ENCODE measurements at regions not wholly inside any gene's neighbourhood (a gene's known extent, or its start where the extent isn't known, plus 50 kb on each side); places are given as distances from the start of the nearest gene placed in this dataset.

DNA sequence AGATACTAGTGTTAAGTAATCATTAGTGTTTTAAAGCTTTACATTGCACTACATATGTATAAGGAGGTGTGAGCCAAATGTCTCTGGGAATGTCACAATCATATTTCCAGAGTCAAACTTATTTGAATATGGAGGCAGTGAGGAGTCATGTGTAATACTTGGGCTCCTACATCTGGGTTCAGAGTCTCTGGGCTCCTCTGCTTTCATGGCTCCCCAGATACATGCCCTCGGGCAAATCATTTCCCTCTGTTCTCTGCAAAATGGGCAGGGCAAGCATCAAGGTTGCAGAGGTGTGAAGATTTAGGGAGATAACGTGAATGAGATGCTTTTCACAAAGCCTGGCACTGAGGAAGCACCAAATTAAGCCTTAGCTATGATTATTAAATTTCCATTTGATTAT is 138.3 kb upstream of the SGK1 start:
- DNase-seq (ENCODE audit: low read depth in 2 of 2), result no peak

DNA sequence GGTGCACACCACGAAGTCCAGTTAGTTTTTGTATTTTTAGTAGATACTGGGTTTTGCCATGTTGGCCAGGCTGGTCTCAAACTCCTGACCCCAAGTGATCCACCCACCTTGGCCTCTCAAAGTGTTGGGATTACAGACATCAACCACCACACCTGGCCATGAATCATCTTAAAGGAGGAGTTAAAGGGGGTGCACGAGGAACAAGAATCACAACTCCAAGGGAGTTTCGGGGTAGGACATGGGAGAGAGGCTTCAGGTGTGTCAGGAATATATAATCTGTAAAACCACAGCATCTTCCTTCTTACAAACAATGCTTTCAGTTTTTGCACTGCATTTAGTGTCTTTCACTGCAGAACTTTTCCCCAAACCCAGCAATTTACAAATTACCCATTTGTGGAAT is 137.4 kb upstream of the SGK1 start:
- DNase-seq (ENCODE audit: low read depth in 2 of 2), result no peak

GRCh38 chr6:134454794-134455193 is 136.9 kb upstream of the SGK1 start:
- DNase-seq (ENCODE audit: low read depth in 2 of 2), result no peak

DNA sequence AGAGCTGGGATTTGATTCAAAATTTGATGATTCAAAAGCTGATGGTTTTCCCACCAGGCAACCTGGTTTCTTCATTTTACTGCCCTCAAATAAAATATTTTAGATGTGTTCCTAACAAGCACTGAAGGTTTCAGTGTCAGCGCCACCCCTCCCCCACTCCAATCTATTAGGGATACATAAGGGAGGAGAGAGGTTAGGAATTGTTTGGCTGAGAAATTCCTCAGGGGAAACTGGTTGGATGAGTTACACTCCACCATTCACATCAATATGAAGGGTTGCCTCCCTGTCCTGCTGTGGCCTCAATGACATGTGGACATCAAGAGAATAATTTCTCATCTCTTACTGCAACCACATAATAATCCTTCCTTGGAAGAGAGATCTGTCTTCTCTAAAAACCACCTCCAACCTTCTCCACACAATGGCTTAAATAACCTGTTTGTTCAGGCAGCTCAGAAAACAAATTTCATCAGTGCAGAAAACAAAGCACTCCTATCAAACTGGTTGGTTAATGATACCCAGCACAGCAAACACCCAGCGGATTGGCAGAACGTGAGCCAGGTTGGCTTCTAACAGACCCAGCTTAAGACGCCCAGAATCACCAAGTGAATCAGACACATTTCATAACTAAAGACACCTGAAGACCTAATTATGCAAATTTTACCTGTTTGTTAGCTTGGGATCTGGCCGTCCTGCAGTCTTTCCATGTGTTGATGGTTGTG is 136.0 kb upstream of the SGK1 start:
- DNase-seq (ENCODE audit: low read depth in 2 of 2), result no peak

- DNase-seq (ENCODE audit: low read depth in 2 of 2), result no peak
Measured at GRCh38 chr6:134452906-134453305, 135.0 kb upstream of the SGK1 start.

- DNase-seq (ENCODE audit: low read depth in 2 of 2), result no peak
Measured at GRCh38 chr6:134451529-134451928, 133.6 kb upstream of the SGK1 start.

DNA sequence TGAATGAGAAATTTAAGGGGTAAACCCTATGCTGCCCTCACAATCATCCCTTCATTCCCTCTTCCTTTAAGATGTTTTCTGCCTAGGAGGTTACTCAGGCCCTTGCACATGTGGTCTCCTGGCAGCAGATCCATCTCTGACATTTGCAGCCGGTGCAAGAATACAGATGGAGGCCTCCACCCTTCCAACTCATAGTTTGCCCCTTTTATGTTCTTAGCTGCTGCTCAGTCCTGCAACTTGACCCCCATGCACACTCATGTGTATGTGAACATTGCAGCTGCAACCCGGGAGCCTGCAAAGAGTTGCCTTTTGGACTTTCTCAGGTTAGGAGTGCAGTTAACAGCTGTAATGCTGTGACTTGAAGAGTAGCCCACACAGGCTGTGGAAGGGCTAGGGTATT is 131.9 kb upstream of the SGK1 start:
- no peak for DNase-seq (ENCODE audit: low read depth in 2 of 2)

GRCh38 chr6:134449004-134449403 is 131.1 kb upstream of the SGK1 start:
- DNase-seq (ENCODE audit: low read depth in 2 of 2), result no peak

DNA sequence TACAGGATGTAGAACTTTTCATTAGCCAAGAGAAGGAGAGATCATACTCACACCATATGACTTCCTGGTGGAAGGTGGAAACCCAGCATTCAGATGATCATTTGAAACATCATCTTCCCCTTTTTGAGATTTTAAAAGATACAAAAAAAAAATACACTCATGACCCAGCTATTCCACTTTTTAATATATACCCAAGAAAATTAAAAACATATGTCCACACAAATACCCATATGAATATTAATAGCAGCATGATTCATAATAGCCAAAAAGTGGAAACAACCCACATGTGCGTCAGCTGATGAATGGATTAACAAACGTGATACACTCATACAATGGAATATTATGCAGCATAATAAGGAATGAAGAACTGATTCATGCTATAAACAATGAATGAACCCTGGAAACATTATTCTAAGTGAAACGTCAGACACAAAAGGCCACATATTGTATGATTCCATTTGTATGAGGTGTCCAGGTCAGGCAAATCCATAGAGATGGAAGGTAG is 130.0 kb upstream of the SGK1 start:
- DNase-seq (ENCODE audit: low read depth in 2 of 2), result no peak

GRCh38 chr6:134447423-134447822 is 129.5 kb upstream of the SGK1 start:
- no peak for DNase-seq (ENCODE audit: low read depth in 2 of 2)

DNA sequence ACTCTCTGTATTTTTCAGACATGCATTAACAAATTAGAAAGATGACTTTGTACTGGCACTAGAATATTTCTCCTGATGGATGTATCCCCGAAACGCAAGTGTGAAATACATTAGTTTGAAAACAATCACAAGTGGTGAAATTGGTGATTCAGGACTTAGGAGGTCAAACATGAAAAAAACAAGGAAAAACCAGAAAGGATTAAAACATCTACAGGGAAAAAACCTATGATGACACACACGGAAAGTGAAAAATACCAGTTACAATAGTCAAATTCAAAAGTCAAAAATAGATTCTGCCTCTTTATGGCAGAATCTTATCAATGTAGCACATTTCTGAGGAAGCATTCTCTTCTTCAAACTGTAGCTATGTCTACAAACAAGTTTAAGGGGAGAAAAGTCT is 129.0 kb upstream of the SGK1 start:
- DNase-seq (ENCODE audit: low read depth in 2 of 2), result no peak

DNA sequence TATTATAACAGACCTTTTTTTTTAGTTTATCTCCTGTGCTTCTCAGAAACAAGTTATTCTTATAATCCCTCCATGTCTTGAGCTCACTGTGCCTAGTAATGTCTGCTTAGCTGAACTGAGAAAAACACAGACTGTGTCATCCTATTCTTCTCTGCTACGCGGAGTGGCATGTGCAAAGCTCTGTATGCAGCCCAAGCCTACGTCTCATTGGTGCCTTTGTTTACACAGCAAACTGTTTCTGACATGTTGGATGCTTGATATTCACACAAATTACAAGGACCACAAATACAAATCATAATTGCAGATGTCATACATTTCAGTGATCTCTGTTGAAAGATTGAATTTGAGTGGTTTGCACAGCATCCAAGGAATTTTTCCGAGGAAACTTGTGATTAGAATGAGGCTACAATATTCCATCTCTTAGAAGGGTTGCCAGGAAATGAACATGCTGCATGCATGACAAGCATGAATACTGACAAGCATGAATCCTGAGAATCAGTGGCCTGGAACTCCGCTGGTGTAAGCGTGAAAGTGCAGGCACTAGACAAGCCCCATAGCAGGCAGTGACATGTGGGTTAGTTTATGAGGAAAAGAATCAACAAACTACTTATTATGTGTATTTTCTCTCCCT is 128.4 kb upstream of the SGK1 start:
- DNase-seq (ENCODE audit: low read depth in 2 of 2), result no peak

GRCh38 chr6:134443009-134443408 is 125.1 kb upstream of the SGK1 start:
- no peak for DNase-seq (ENCODE audit: low read depth in 2 of 2)

- DNase-seq (ENCODE audit: low read depth in 2 of 2), result no peak
Measured at GRCh38 chr6:134442073-134442472, 124.2 kb upstream of the SGK1 start.

DNA sequence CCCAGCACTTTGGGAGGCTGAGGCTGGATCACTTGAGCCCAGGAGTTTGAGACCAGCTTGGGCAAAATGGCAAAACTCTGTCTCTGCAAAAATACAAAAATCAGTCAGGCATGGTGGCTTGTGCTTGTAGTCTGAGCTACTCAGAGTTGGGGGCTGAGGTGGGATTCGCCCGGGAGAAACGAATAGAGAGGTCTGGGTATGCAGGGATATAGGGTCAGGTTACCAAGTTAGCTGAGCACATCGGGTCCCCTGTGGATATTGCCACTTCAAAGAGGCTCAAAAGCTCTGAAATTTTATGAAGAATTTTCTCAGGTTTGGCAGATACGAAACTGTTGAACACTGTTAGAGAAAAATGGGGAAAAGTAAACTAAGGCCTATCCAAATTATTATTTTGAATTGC is 120.9 kb upstream of the SGK1 start:
- DNase-seq (ENCODE audit: low read depth in 2 of 2), result no peak

- DNase-seq (ENCODE audit: low read depth in 2 of 2), result peak; percentile 17 to 32
Measured at GRCh38 chr6:134437376-134437775, 119.5 kb upstream of the SGK1 start.

DNA sequence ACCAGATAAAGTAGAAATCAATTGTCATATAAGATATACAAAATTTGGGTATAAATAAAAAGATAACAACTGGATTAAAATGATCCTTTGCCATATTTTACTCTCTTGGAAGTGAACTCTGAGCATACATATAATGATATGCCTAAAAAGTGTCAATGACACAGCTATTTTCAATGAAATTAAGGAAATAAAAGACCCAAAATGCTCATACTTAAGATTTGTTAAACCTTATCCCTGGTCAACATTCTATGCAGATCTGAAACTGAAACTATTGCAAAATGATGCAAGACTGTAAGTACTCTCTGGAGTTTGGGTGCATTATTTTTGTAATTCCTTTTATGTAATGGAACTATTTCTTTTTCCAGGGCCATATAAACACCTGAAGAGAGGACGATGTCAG is 119.0 kb upstream of the SGK1 start:
- no peak for DNase-seq (ENCODE audit: low read depth in 2 of 2)

DNA sequence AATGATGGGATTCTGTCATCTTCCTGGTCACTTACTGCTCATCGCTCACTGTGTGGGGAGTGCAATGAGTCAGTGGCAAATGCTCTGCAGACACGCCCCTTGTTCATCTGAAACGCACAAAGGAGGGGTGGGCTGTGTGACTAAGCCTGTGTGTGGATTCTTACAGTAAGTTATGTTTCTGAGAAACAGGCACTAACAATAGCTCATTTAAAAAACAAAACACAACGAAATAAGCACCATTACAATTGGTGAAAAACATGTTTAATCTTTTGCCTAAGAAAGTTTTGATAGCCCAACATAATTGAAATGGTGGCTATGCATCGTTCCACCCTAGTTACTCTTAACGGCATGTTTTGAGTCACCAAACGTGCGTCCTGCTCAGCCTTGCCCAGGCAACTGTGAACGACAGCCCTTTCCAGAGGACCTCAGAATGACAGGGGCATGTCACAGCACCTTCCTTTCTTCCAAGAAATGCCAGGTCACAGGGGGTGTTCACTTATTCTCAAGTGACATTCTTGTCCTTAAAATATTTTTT is 118.4 kb upstream of the SGK1 start:
- peak; percentile 52 to 70 for DNase-seq (ENCODE audit: low read depth in 2 of 2)

DNA sequence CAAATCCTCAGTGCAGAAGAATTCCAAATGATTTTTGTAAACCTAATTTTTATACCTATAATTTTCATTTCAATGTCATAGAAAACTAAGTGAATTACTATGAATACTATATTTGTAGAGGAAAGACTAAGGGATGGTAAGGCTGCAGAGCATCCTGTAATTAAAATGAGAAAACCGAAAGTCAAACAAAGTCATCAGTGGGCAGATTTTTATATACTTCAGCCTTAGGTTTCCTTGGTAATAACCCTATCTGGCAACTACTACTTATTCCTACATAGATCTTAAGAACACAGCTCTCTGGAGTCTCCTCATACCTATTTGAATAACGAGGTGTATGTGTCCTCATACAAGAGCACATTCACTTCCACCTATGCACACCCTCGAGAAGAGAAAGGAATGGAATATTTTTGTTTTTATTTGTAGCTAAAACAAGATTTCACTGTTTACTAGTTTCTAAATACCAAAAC is 117.9 kb upstream of the SGK1 start:
- DNase-seq (ENCODE audit: low read depth in 2 of 2), result no peak

GRCh38 chr6:134434019-134434942 is 116.4 kb upstream of the SGK1 start:
- no peak for DNase-seq (ENCODE audit: low read depth in 2 of 2)

GRCh38 chr6:134432036-134432435 is 114.1 kb upstream of the SGK1 start:
- DNase-seq (ENCODE audit: low read depth in 2 of 2), result no peak

- DNase-seq (ENCODE audit: low read depth in 2 of 2), result no peak
Measured at GRCh38 chr6:134431421-134431859, 113.5 kb upstream of the SGK1 start.

Measured in stimulated activated CD8-positive, alpha-beta memory T cell treated with anti-CD3 and anti-CD28 coated beads, Interleukin-15, amount 100 ng/mL, for 48 hours (primary cell).